ENCODE measurements at regions not wholly inside any gene's neighbourhood (a gene's known extent, or its start where the extent isn't known, plus 50 kb on each side); places are given as distances from the start of the nearest gene placed in this dataset.

- no peak for TF ChIP-seq CTCF (IDR thresholded peaks at IDR 0.05)
- TF ChIP-seq KDM5A (IDR thresholded peaks at IDR 0.05) = no peak
Observed at GRCh38 chr17:52237151-52237550, 78.6 kb upstream of the CA10 start.

All from A549 (cell line).